Muscle of back (tissue), 3 donors: ENCODE measurements at regions not wholly inside any gene's neighbourhood (a gene's known extent, or its start where the extent isn't known, plus 50 kb on each side); places are given as distances from the start of the nearest gene placed in this dataset.

Source experiments
- DNase-seq, 3 donors: peaks; one replicate each; pipeline versions ENCODE4 v3.0.0 to v3.0.0-alpha.2; 2013

DNA sequence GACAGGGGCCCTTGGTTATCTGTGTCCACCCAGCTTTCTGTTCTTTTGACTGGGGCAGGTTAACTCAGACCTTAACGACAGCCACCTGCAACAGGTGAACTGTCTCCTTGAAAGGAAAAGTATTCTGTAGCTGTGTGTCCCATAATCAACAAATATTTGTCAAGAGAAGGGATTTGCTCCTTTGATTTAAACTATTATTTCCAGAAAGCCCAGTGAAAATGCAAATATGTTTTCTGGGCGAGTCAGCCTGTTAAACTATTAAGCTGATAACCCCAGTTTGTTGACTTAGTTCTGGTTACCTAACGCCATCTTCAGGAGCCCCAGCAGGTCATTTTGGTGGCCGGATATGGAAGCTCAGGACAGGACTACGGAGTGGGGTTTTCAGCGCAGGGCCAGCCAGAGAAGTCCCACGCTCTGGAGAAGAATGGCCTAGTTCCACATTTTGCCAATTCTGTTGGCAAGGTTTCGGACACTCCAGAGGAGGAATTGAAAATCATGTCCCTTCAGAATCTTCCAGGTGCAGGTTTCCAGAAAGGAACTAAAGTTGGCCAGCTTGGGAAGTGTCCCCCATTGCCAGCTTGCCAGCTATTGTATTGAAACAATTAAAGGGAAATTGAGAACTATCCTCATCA, 54.5 kb downstream of the ADRA2A start:
- no peak for DNase-seq

DNA sequence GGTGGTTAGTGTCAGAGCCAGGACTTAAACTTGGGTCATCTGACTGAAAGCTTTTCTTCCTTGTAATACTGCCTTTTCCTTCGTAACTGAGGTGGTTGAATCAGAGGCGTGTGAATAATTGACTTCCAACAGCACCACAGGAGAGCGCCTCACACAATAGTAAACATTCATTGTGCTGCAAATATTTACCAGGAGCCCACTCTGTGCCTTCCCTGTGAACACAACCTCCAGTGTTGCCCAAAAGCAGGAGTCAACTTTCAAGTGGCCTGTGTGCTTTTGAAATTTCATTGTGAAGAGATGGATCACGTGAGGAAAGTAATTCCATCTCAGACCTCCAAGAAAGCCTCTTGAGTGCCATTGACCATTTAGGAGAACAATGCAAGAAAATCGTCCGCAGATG, 60.2 kb downstream of the ADRA2A start:
- no peak for DNase-seq

DNA sequence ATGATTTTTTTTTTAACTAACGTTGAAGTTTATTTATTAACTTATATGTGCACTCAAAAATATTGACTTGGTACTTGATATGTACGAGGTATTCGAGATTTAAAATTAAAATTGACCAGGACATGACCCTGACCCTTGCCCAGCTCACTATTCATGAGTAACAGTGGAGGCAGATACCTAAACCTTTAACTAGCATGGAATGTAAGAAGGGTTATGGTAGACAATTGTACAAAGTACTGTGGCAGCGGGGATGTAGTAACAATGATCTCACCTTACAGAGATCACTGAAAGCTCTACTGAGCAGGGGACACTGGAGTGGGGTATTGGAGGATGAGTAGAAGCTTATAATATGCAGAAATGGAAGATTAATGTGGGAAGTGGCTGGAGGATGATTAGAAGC, 60.8 kb downstream of the ADRA2A start:
- no peak for DNase-seq

DNA sequence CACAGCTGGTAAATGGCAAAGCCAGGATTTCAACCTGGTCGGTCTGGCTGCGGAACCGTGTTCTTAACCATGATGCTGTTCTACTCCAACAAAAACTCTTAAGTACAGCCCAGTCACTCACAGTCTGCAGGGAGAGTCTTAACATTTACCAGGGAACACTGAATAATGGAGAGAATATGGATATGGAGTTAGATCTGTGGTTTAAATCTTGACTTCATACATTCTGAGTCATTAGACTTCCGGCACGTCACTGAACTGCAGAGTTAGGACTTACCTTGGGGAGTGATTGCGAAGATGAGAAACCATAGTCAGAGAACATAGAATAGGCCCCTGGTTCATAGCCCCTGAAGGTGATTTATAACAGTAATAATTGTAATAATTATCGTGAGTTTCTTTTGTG, 61.7 kb downstream of the ADRA2A start:
- no peak for DNase-seq

DNA sequence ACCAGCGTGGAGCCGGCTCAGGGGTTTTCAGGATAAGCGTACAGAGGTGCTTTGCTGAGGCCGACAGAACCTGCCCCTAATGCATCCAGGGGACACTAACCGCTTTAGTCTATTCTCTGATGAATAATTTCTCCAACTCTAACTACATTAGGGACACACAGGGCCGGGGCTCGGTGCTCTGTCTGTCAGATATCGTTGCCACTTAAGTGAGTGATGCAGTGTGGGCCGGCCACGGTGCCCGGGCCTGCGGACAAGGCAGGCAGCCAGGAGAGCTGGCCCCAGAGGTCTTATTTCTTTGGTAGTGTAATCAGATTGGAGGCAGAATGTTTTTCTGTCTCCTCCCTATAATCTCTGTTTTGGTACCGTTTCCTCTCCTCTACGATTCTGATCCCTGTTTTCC, 62.7 kb downstream of the ADRA2A start:
- no peak for DNase-seq

DNA sequence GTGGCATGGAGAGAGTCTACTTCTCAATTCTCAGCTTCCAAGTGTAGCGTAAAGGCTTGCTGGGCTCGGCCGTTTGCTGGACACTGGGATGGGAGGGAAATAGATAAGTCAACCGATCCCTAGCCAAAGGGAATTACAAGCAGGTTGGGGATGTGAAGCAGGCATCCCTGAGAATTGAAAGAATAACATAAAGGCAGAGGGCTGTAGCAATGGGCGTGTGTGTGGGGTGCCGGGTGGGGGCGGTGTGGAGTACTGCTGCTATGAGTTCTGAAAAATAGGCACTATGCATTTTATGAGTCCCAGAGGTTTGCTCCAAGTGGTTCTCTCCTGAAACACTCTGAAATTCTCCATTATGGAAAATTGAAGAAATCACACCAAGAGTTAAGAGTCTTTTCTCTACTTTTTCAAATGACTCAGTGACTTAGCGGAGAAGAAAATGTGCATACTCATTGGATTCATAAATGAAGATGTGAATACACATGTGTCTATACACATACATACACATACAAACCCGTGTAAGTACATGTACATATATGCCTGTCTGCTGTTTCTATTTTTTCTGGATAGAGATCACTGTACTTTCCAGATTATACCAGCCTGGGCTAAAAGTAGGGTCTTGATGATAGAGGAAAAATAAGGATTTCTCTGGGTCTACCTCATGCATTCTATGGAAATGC, 65.4 kb downstream of the ADRA2A start:
- DNase-seq: no peak

DNA sequence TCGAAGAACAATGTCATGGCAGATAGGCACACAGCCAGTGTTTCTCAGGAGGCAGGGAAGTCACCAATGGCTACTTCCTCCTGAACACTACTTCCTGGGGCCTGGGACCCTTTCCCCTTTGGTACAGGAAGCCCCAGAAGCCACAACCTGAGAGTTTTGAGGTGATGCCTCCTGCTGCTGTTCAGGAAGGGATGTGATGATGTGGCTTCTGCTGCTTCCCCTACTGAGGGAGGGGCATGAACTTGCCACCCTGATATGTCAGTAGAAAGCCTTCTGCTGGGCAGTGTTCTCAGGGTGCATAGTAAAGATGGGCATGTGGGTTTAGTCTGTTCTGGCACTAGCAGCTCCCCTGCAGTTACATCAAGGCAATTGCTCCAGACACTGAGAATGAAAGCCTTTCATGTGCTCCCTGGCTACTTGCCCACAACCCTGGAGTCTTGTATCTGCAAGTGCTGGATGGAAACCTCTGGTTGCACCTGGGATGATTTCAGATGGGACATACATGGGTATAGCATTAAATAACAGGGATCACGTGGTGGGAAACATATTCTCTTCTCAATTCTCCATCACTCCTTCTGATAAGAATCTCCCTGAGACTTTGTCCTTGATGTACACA, 69.3 kb downstream of the ADRA2A start:
- no peak for DNase-seq

DNA sequence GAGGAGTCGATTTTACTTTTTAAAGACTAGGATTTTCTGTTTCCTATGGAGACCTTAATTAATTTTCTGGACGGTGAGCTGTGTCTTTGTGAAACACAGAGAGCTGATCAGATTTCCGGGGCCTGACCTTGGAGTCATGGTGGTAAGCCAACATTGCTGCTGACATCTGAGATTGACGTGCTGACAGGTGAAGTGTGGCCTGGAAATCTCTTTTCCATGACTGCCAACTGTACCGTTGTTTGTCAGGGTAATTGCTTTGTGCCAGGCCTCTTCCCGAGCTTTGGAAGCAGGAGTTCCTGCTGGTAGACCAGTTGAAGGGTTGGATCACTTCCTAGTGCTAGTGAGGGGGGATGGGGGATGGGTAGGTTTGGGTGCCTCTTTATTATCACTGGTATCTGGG, 71.2 kb downstream of the ADRA2A start:
- peak in 1 of 3 donors; percentile 14 for DNase-seq

DNA sequence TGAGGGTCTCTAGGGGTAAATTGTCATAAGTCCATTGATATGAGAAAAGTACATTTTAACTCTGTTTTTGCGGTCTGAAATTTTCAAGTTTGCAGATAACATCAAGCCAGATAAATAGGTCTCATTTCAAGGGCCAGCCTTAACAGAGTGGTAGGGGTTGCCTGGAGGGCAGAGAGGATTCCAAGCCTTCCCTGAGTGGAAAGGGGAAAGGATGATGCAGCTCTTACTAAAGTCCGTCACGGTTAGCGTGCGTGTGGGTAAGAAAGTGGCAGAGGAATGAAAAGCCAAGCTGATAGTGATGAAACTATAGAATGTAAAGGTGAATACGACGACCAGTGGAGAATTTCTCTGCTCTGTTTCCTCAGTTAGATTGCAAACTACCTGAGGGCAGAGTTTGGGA, 71.6 kb downstream of the ADRA2A start:
- no peak for DNase-seq

DNA sequence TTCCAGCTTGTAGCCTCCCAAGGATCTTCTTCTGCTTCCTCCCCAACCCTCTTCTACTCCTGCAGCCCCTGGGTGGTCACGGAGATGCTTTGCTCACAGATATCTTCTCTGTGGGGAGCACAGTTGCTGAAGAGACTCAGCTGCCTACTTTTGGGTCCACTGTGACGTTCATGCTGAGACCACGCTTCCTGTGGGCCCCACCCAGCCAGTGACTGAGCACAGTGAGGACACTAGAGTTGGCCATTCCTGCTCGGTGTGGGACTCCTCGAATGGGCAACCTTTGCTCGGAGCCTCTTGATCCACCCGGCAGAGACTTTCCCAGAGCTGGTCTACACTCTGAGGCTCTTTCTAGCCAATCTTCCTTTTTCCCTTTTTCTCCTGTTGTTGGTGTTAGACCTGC, 73.9 kb downstream of the ADRA2A start:
- DNase-seq: no peak

DNA sequence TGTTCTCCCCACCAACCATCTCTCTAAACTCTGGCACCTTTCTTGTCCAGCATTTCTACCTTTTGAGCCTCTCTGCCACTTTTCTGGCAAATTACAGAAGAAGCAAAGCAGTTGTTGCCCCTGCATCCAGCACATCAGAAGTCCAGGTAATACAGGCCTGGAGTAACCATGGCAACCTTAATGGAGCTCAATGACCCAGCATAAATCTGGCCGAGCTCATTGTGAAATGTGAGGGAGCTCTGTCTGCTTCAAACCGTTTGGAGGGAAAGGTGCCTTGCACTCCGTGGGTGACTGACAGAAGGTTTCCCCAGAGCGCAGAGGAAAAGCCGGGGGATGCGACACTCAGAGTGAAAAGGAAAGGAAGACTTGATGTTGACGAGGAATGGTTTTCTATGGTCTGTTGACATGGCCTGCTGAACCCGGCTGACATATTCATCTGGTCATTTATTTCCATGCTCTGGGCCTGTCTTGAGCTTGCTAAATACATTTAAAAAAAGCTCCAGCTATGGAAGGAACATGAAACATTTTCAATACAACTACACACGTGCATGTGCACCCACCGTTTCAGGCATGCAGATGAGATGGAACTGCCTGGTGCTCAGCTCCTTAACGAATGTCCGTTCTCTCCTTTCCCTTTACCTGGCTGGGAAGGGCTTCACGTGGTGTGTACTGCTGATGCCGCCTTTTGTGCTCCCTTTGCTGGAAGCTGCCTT, 74.9 kb downstream of the ADRA2A start:
- DNase-seq: no peak

DNA sequence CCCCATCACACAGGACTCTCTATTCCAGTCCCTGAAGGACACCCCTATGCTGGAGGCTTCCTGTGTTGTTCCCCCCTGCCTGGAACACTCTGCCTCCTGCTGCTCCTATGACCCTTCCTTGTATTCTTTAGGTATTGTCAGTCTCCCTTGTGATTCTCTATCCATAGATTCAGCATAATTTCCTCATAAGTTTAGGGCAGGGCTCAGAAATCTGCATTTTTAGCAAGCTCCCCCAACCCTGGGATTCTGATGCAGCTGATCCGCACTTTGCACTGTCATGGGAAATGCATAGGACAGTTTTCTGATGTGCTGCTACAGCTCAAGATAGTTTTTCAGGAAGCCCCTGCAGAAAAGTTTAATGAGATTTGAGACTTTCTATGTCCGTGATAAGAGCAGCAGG, 79.9 kb downstream of the ADRA2A start:
- no peak for DNase-seq

DNA sequence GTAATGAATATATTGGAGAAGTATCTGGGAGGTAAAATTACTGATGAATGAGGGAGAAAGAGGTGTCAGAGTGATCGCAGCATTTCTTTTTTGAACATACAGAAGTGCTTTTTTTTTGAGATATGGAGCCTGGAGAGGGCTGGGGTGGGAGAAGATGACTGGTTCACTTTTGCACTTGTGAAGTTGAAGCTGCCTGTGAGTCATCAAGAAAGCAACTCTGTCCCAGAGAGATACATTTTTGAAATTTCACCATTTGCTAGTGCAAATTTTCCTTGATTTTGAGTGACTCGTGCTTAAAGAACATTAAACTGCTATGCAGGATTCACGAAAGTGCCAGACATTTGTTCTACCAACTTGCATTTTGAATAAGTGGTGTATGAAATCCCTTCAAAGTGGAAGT, 81.8 kb downstream of the ADRA2A start:
- no peak for DNase-seq

DNA sequence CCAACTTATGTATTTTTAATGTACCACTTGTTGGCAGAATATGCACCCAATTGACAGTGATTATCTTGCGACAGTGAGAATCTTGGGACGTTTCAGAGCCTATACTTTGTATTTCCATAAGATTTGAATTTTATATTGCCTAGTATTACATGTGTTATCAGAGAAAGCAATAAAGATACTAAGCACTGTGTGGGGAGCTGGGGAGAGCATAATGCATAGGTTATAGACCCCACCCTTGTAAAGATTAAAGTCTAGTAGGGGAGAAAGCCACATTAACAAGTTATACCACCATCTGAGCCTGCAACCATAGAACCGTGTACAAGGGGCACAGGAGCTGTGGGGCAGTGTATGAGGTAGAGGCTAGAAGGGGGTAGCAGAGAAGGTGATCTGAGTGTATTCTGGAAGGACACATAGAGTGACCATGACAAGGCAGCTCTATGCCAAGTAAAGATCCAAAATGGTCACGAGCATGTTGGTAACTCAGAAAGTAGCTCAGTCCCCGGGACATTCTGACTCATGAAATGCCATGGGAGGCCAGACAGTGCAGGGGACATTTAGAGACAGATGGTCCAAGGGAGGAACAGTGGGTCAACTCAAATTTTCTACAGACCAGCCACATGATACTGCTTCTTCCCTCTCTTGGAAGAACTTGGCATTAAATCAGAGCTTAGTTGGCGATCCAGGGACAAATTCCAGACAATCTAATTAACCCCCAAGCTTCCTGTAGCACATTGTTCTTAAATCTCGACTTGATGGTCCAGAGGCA, 84.5 kb downstream of the ADRA2A start:
- DNase-seq: peak in 1 of 3 donors; percentile 13

DNA sequence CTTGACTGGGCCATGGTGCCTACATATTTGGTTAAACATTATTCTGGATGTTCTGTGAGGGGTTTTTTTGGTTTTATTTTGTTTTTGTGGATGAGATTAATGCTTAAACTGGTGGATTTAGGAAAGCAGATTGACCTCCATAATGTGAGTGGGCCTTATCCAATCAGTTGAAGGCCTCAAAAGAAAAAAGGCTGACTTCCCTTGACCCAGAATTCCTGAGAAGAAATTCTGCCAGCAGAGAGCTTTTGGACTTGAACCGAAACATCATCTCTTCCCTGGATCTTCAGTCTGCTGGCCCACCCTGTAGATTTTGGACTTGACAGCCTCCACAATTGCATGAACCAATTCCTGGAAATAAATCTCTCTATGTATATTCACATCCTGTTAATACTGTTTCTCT, 94.4 kb downstream of the ADRA2A start:
- no peak for DNase-seq

DNA sequence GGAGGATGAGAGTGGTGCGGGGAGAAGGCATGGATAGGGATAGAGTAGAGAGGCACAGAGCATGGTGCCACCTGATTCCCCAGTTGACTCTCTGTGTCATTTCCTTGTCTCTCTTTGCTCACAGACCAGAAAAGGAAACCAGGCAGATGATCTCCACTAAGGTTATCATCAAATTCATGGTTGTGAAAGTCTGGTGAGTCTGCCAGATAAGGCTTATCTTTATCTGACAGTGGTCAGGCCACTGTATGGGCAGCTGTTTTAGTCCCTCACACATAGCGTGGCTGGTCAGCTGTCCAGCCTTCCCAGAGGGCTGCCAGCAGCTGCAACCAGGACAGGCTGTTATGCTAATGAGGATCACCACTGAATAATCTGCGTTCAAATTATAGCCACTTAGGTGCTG, 99.0 kb downstream of the ADRA2A start:
- DNase-seq: peak in 2 of 3 donors; percentile 32 to 35

DNA sequence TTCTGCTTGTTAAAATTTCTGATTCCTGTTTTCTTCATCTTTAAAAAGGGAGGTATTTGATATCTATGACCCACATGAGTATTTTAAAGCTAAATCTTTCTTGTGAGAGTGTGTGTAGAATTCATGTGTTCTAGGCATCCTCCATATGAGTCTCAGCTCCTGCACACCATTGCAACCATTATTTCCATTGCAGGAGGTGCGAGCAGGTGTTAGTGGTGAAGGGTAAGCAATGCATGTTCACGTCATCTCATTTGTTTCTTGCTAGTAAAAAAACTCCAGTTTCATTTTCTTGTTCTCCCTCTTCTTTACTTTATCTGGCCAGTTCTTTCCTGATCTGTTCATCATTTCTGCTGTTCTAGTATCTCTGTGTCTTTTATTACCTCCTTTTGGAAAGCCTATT, 100.5 kb downstream of the ADRA2A start:
- DNase-seq: no peak

DNA sequence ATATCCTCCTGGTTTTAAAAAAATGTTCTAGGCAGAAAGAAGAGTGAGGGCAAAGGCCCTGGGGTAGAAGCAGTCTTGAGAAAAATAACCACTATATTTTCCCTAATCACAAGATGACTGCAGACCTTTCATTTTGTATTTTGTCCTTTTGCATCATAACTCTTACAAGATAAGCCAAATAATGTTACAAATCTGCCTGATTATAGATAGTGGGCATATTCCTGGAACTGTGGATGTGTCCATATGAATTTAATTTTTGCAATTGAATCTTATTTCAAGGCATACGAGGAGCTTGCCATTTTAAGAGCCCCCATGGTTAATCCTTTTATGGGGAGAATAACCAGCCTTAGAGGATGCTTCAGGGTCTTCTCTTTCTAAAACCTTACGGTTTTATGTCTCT, 102.7 kb downstream of the ADRA2A start:
- DNase-seq: no peak

DNA sequence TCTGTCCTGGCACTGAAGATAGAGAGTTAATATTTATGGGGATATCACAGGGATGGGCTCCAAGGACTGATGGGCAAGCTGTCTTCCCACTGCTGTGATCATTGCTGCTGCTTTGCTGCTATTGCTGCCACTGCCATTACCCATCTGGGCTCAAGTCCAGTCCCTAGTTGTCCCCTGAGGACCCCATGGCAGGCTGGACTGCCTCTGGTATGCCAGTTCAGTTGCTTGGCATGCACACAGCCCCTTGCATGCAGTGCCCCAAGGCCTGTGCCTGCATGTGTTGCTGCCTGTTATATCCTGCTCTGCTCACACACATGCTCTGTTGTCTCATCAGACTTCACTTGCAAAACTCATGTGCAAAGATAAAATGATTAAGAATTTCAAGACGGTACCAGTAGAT, 109.5 kb downstream of the ADRA2A start:
- peak; percentile 43 to 63 (median 44) for DNase-seq

DNA sequence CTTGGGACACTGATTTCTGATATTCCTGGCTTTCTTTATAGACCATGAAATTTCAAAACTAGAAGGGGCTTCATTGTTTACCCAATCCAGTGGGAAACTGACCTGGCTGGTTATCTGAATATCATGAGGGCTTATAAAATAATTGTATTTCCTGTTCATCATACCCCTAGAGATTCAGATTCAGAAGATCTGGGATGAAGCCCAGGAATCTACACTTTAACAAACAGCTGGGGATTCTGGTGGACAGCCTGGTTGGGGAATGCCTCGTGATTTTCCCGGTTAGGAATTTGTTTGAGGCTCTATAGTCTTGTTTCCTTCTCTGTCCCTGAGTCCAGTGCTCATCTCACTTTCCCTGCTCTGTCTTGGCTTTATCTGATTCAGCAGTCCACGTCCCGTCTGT, 110.3 kb downstream of the ADRA2A start:
- peak in 2 of 3 donors; percentile 10 to 59 for DNase-seq

DNA sequence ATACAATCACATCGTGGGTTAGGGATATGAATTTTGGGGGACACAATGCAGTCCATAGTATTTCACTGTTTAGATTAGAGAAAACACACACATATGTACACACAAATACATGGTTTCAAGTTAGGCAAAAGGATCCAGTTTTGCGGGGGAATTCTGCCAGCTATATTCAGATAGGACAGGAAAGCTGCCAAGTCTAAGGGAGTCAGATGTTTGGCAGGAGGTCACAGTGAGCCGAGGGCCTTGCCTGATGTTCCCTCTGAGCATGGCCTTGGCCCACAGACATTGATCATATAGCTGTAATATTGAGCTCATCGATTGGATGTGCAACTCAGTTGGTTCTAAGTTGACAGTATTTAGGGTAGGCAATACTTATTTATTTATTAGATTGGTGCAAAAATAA, 122.8 kb downstream of the ADRA2A start:
- DNase-seq: peak in 1 of 3 donors; percentile 25
